ENCODE measurements at regions not wholly inside any gene's neighbourhood (a gene's known extent, or its start where the extent isn't known, plus 50 kb on each side); places are given as distances from the start of the nearest gene placed in this dataset.
A peak's percentile ranks its signal among the peaks of the same experiment; 100 is the strongest.

- no peak overlapping the region for H2BK20ac ChIP-seq (ENCODE audit: low read depth, low read length, poor library complexity, severe bottlenecking)
- no peaks in the 10 kb centered on the region for H4K20me1 ChIP-seq (ENCODE audit: control insufficient read depth, insufficient read depth, insufficient read length)
- Mint-ChIP-seq H3K4me1 (peaks cover 0 to 3% of the 10 kb centered on the region in 2 experiments; a peak in 1 of 4 replicates), H3K27ac (no peak overlapping the region), H3K4me3 (no peak overlapping the region), H3K36me3 (ENCODE audit: insufficient read depth in 1 of 3, low read depth in 3 of 3) (peaks cover 0 to 4% (median 0%) of the 10 kb centered on the region in 3 experiments; a peak in 2 of 7 replicates), H3K27me3 (ENCODE audit: low read depth) (peaks cover 7% of the 10 kb centered on the region; the same call in 1 of the 2 replicates), H3K9me3 (peaks cover 11 to 16% of the 10 kb centered on the region in 2 experiments)
- no peak overlapping the region for H2BK15ac ChIP-seq (ENCODE audit: low read depth, low read length)
- no peak overlapping the region for H2AFZ ChIP-seq (ENCODE audit: low read length)
- H3K79me1 ChIP-seq (ENCODE audit: insufficient read depth, low read depth, low read length, poor library complexity, severe bottlenecking): no peaks in the 10 kb centered on the region
- no peak overlapping the region for H4K5ac ChIP-seq (ENCODE audit: insufficient read length, low read depth, low read length)
- H3K23ac ChIP-seq (ENCODE audit: insufficient read length, low read depth, low read length): no peak overlapping the region
- H2BK120ac ChIP-seq (ENCODE audit: low read depth, low read length, poor library complexity, severe bottlenecking): no peak overlapping the region
- H3T11ph ChIP-seq (ENCODE audit: low read length): no peak overlapping the region
- no peak overlapping the region for H4K91ac ChIP-seq (ENCODE audit: insufficient read length, low read depth, low read length)
- no peak overlapping the region for H3K27ac ChIP-seq (ENCODE audit: insufficient read length, low read depth, low read length)
- WGBS (ENCODE audit: extremely low coverage, insufficient read length, low lambda C conversion rate): no CpG with 5 or more reads among the region's 2 CpGs
- H3K56ac ChIP-seq (ENCODE audit: insufficient read length, low read depth, low read length): no peak overlapping the region
- no peak overlapping the region for H3K14ac ChIP-seq (ENCODE audit: insufficient read depth, low read length)
- DNase-seq: no peak
- H3K27me3 ChIP-seq (ENCODE audit: insufficient read depth, low read length): no peaks in the 10 kb centered on the region
- H3K23me2 ChIP-seq (ENCODE audit: insufficient read length, low read depth, low read length, poor library complexity, severe bottlenecking): no peaks in the 10 kb centered on the region
- H3K9me3 ChIP-seq (ENCODE audit: control insufficient read depth, low read depth, low read length): peaks cover 1% of the 10 kb centered on the region
- no peak overlapping the region for H3K4ac ChIP-seq (ENCODE audit: low read depth, low read length)
- no peaks in the 10 kb centered on the region for H3K79me2 ChIP-seq (ENCODE audit: insufficient read depth, low read length)
- no peak overlapping the region for H3K9ac ChIP-seq (ENCODE audit: extremely low read depth, insufficient read length, low read length)
- H4K8ac ChIP-seq (replicated peaks; ENCODE audit: insufficient read length, low read depth, low read length): no peak overlapping the region
- TF ChIP-seq CTCF (conservative IDR thresholded peaks at IDR 0.05): peak; percentile 51; the same call in 2 of the 3 replicates
- H3K18ac ChIP-seq (ENCODE audit: insufficient read length, low read depth, low read length): no peak overlapping the region
- H2BK5ac ChIP-seq (ENCODE audit: insufficient read length, low read length): no peak overlapping the region
- H2AK5ac ChIP-seq (ENCODE audit: insufficient read length, low read length): no peak overlapping the region
- no peaks in the 10 kb centered on the region for H3K4me1 ChIP-seq (ENCODE audit: insufficient read depth, low read length)
- H2BK12ac ChIP-seq (ENCODE audit: insufficient read length, low read depth, low read length): no peak overlapping the region
- no peak overlapping the region for H3K4me2 ChIP-seq (ENCODE audit: insufficient read depth, insufficient read length, low read length)
These were observed 197.0 kb downstream of the GLRX3 start for GRCh38 chr10:130333185-130333584.

All from H9 (cell line).